Endothelial cell of umbilical vein (primary cell): ENCODE measurements at regions not wholly inside any gene's neighbourhood (a gene's known extent, or its start where the extent isn't known, plus 50 kb on each side); places are given as distances from the start of the nearest gene placed in this dataset.

ENCODE experiments used
- BruUV-seq: library from RNA; stranded (reverse); fragments of 400-500 nt; replicated peaks from 2 replicates; lab custom pipeline; 2021; lab: Mats Ljungman, UMichigan
- CTCF ChIA-PET: fragments of 300-600, 350-600 bp; sonication (Branson Sonifier 250); formaldehyde crosslinking; loops from one replicate; lab custom pipeline; 2021; ENCODE audit warnings: antibody characterized with exemption, inconsistent platforms; lab: Charles Lee
- POLR2A ChIA-PET: fragments of 300-600, 350-600 bp; sonication (Branson Sonifier 250); formaldehyde crosslinking; loops from one replicate; lab custom pipeline; 2021; ENCODE audit warnings: antibody characterized with exemption, inconsistent platforms; lab: Charles Lee
- DNase-seq: peaks from one replicate; pipeline ENCODE4 v3.0.0-alpha.2; 2011; ENCODE audit warnings: low read depth, low spot score
- FAIRE-seq: peaks from 2 replicates; lab custom pipeline; 2011; peaks lifted over from hg19 to GRCh38; lab: Jason Lieb, UNC
- H2AFZ ChIP-seq: 2 replicates; pipeline ENCODE4 v1.6.0; 2012; ENCODE audit warnings: low read depth, low read length, control low read depth, inconsistent platforms
- H3K27ac ChIP-seq: 2 replicates; pipeline ENCODE4 v1.5.1; 2011; ENCODE audit warnings: low read depth, mild to moderate bottlenecking, control low read depth, low read length, moderate library complexity; ENCODE audit not compliant: insufficient read depth
- H3K27me3 ChIP-seq, 2 experiments: 2 replicates each; pipeline versions ENCODE4 v1.6.0 to v1.6.1; 2011; ENCODE audit warnings: low read length in 2 of 2, mixed read lengths in 1 of 2; ENCODE audit not compliant: control insufficient read depth in 2 of 2, insufficient read depth in 2 of 2
- H3K36me3 ChIP-seq, 2 experiments: 2 replicates in 1 of 2; 3 replicates in 1 of 2; pipeline ENCODE4 v1.5.1; 2011; ENCODE audit warnings: low read length in 2 of 2, mild to moderate bottlenecking in 1 of 2, moderate library complexity in 1 of 2; ENCODE audit not compliant: control insufficient read depth in 2 of 2, insufficient read depth in 2 of 2; ENCODE audit errors: extremely low read depth in 1 of 2
- H3K4me1 ChIP-seq: 3 replicates; pipeline ENCODE4 v1.5.1; 2011; ENCODE audit warnings: mild to moderate bottlenecking, low read length; ENCODE audit not compliant: control insufficient read depth, insufficient read depth; ENCODE audit errors: extremely low read depth
- H3K4me2 ChIP-seq: 2 replicates; pipeline ENCODE4 v1.6.1; 2011; ENCODE audit warnings: low read length, control low read depth, mixed read lengths; ENCODE audit not compliant: insufficient read depth
- H3K4me3 ChIP-seq, 3 experiments: fragments of 200-600 bp in 1 of 3; sonication (generic), shearing (Covaris generic) in 1 of 3; replicated peaks in 1 of 3; 2 replicates each; pipeline ENCODE4 v1.5.1; 2011 to 2016; ENCODE audit warnings: control low read depth in 3 of 3, low read length in 3 of 3, mild to moderate bottlenecking in 2 of 3, inconsistent platforms in 1 of 3, low read depth in 1 of 3, moderate library complexity in 1 of 3; ENCODE audit not compliant: insufficient read depth in 1 of 3
- H3K79me2 ChIP-seq: 2 replicates; pipeline ENCODE4 v1.6.0; 2012; ENCODE audit warnings: low read length, inconsistent platforms; ENCODE audit not compliant: control insufficient read depth, insufficient read depth
- H3K9ac ChIP-seq: replicated peaks from 2 replicates; pipeline ENCODE3; 2011; ENCODE audit warnings: low read length, control low read depth; ENCODE audit not compliant: insufficient read depth; ENCODE audit errors: extremely low read depth
- H3K9me1 ChIP-seq: replicated peaks from 3 replicates; pipeline ENCODE4 v1.6.0; 2011; ENCODE audit warnings: mild to moderate bottlenecking, low read length; ENCODE audit not compliant: control insufficient read depth, insufficient read depth; ENCODE audit errors: extremely low read depth
- H3K9me3 ChIP-seq: replicated peaks from 2 replicates; pipeline ENCODE4 v1.5.1; 2012; ENCODE audit warnings: low read length, inconsistent platforms; ENCODE audit not compliant: control insufficient read depth, insufficient read depth
- H4K20me1 ChIP-seq: replicated peaks from 2 replicates; pipeline ENCODE3; 2011; ENCODE audit warnings: mild to moderate bottlenecking, low read length; ENCODE audit not compliant: control insufficient read depth, insufficient read depth; ENCODE audit errors: extremely low read depth
- FOS ChIP-seq: IDR thresholded peaks from 2 replicates; pipeline ENCODE4 v1.6.1; 2011; ENCODE audit warnings: mild to moderate bottlenecking, low read length, moderate library complexity, borderline replicate concordance; ENCODE audit not compliant: insufficient read depth
- GATA2 ChIP-seq: IDR thresholded peaks from 2 replicates; pipeline ENCODE4 v1.7.0; 2011; ENCODE audit warnings: low read depth, mild to moderate bottlenecking, moderate library complexity, mixed read lengths, low read length; ENCODE audit not compliant: insufficient read length, insufficient read depth
- JUN ChIP-seq: IDR thresholded peaks from 2 replicates; pipeline ENCODE4 v1.6.1; 2011; ENCODE audit warnings: borderline replicate concordance, low read depth; ENCODE audit not compliant: insufficient read length, insufficient read depth
- MYC ChIP-seq: IDR thresholded peaks from one replicate; pipeline ENCODE4 v1.6.1; 2011; ENCODE audit warnings: mild to moderate bottlenecking, low read depth, low read length
- POLR2A ChIP-seq: IDR thresholded peaks from 2 replicates; pipeline ENCODE4 v1.6.1; 2012; ENCODE audit warnings: low read depth, mild to moderate bottlenecking, control low read depth, low read length
- dilution Hi-C: fragments of 300-500 bp; cut with MboI; formaldehyde crosslinking; loops from one replicate; pipeline ENCODE4 v1.15.0; 2019; ENCODE audit warnings: low sequenced_read_pairs; ENCODE audit not compliant: extremely low pct_ligation_motif_present
- intact Hi-C: fragments of 100-400 bp; cut with micrococcal nuclease; formaldehyde crosslinking; loops from one replicate; pipeline ENCODE4 v1.10.0; 2022
- TF ChIP-seq, protein P1 (sequence below): IDR thresholded peaks from 2 replicates; pipeline ENCODE4 v1.6.1; 2011; ENCODE audit not compliant: insufficient read depth, insufficient read length

DNA sequence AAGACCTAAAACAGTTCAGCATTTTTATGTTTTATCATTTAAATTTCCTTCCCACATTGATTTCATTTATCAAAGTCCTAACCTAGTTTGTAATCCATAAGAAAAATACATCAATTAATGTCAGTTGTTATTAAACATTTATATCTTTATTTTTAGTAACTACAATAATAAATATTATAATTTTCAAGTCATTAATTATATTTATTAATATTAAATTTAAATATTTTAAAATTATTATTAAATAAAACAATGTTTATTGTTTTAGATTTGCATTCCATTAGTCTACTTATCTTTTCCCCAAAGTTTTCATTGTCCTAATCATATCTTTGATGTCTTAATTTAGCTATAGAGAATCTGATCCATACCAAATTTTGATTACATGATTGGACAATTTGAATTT is 368.9 kb downstream of the PLA2G4A start:
- Histone ChIP-seq H3K9me1 (peaks cover 2% of the 10 kb centered on the region), H3K4me3 (no peak overlapping the region), H3K27me3 (no peaks in the 10 kb centered on the region), H3K27ac (no peak overlapping the region), H3K9ac (no peak overlapping the region), H3K79me2 (no peaks in the 10 kb centered on the region), H2AFZ (no peak overlapping the region), H3K36me3 (no peaks in the 10 kb centered on the region), H3K4me2 (no peak overlapping the region), H3K4me1 (no peaks in the 10 kb centered on the region), H3K9me3 (no peaks in the 10 kb centered on the region), H4K20me1 (no peaks in the 10 kb centered on the region)
- FAIRE-seq (no peak), DNase-seq (no peak)
- ChIA-PET CTCF (no interaction called here), POLR2A (no interaction called here)
- TF ChIP-seq, protein P1, sequence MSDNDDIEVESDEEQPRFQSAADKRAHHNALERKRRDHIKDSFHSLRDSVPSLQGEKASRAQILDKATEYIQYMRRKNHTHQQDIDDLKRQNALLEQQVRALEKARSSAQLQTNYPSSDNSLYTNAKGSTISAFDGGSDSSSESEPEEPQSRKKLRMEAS: no peak
- TF ChIP-seq POLR2A (no peak), MYC (no peak), FOS (no peak), GATA2 (no peak)
- intact Hi-C loops: no loop called here
- no TSS peak for BruUV-seq
- dilution Hi-C loops: no loop called here

DNA sequence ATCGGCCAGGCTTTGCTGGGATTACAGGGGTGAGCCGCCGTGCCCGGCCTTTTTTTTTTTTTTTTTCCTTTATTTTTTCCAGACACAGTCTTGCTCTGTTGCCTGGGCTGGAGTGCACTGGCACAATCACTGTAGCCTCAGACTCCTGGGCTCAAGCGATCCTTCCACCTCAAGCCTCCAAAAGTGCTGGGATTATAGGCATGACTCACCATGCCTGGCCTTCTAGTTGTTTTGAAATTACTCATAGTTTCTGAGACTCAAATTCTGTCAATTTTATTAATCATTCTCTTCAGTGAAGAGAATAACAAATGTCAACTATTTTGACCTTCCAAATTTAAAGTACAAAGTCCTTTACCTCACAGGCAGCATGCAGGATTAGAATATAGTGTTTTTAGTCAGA is 374.5 kb downstream of the PLA2G4A start:
- H3K27me3 ChIP-seq: no peaks in the 10 kb centered on the region
- peak; percentile 2 for DNase-seq
- H3K36me3 ChIP-seq: no peaks in the 10 kb centered on the region
- no peaks in the 10 kb centered on the region for H4K20me1 ChIP-seq
- no peak overlapping the region for H3K27ac ChIP-seq
- H3K79me2 ChIP-seq: no peaks in the 10 kb centered on the region
- H3K4me2 ChIP-seq: no peak overlapping the region
- H3K9ac ChIP-seq: no peak overlapping the region
- POLR2A ChIA-PET: no interaction called here
- FAIRE-seq: no peak
- CTCF ChIA-PET: no interaction called here
- no peaks in the 10 kb centered on the region for H3K9me3 ChIP-seq
- intact Hi-C loops: no loop called here
- dilution Hi-C loops: no loop called here
- no peak overlapping the region for H2AFZ ChIP-seq
- no peaks in the 10 kb centered on the region for H3K4me1 ChIP-seq
- no peaks in the 10 kb centered on the region for H3K9me1 ChIP-seq
- no TSS peak for BruUV-seq
- H3K4me3 ChIP-seq: no peak overlapping the region
- TF ChIP-seq POLR2A: no peak
- peak; percentile 19 for TF ChIP-seq JUN
- TF ChIP-seq FOS: peak; percentile 39
